ENCODE measurements at regions not wholly inside any gene's neighbourhood (a gene's known extent, or its start where the extent isn't known, plus 50 kb on each side); places are given as distances from the start of the nearest gene placed in this dataset.

GRCh38 chr22:48475661-48476345 is 1351.9 kb downstream of the BRD1 start:
- Mint-ChIP-seq H3K36me3 (ENCODE audit: low read depth) (no peaks in the 10 kb centered on the region), H3K9me3 (no peaks in the 10 kb centered on the region), H3K27ac (ENCODE audit: unreplicated experiment) (no peak overlapping the region), H3K27me3 (ENCODE audit: low read depth) (no peaks in the 10 kb centered on the region), H3K4me3 (no peak overlapping the region), H3K4me1 (no peaks in the 10 kb centered on the region)
- TF ChIP-seq CTCF (conservative IDR thresholded peaks at IDR 0.05), result no peak
- DNase-seq (ENCODE audit: low read depth, low spot score), result no peak

GRCh38 chr22:48474881-48475280 is 1352.8 kb downstream of the BRD1 start:
- no peak for DNase-seq (ENCODE audit: low read depth, low spot score)

GRCh38 chr22:48473202-48473601 is 1354.5 kb downstream of the BRD1 start:
- no peak for TF ChIP-seq CTCF (conservative IDR thresholded peaks at IDR 0.05)
- Mint-ChIP-seq H3K36me3 (ENCODE audit: low read depth) (no peaks in the 10 kb centered on the region), H3K9me3 (no peaks in the 10 kb centered on the region)

More at GRCh38 chr22:48474881-48475280, 1352.8 kb downstream of the BRD1 start:
- H3K36me3 Mint-ChIP-seq (ENCODE audit: low read depth), result no peaks in the 10 kb centered on the region
- H3K4me3 Mint-ChIP-seq, result no peak overlapping the region
- H3K27ac Mint-ChIP-seq (ENCODE audit: unreplicated experiment), result no peak overlapping the region
- H3K27me3 Mint-ChIP-seq (ENCODE audit: low read depth), result no peaks in the 10 kb centered on the region
- TF ChIP-seq CTCF (conservative IDR thresholded peaks at IDR 0.05), result no peak
- no peaks in the 10 kb centered on the region for H3K4me1 Mint-ChIP-seq
- no peaks in the 10 kb centered on the region for H3K9me3 Mint-ChIP-seq

GRCh38 chr22:48464246-48464645 is 1363.4 kb downstream of the BRD1 start:
- TF ChIP-seq CTCF (conservative IDR thresholded peaks at IDR 0.05), result no peak
- peaks cover 13% of the 10 kb centered on the region for H3K27me3 Mint-ChIP-seq (ENCODE audit: low read depth)
- no peaks in the 10 kb centered on the region for H3K4me1 Mint-ChIP-seq
- H3K9me3 Mint-ChIP-seq, result no peaks in the 10 kb centered on the region
- H3K4me3 Mint-ChIP-seq, result no peak overlapping the region
- no peak overlapping the region for H3K27ac Mint-ChIP-seq (ENCODE audit: unreplicated experiment)
- no peaks in the 10 kb centered on the region for H3K36me3 Mint-ChIP-seq (ENCODE audit: low read depth)
- DNase-seq (ENCODE audit: low read depth, low spot score), result no peak

More at GRCh38 chr22:48473202-48473601, 1354.5 kb downstream of the BRD1 start:
- H3K27ac Mint-ChIP-seq (ENCODE audit: unreplicated experiment), result no peak overlapping the region
- DNase-seq (ENCODE audit: low read depth, low spot score), result no peak
- H3K4me3 Mint-ChIP-seq, result no peak overlapping the region
- H3K4me1 Mint-ChIP-seq, result no peaks in the 10 kb centered on the region
- no peaks in the 10 kb centered on the region for H3K27me3 Mint-ChIP-seq (ENCODE audit: low read depth)

GRCh38 chr22:48459859-48460823 is 1367.5 kb downstream of the BRD1 start:
- Mint-ChIP-seq H3K36me3 (ENCODE audit: low read depth) (no peaks in the 10 kb centered on the region), H3K27me3 (ENCODE audit: low read depth) (peaks cover 23% of the 10 kb centered on the region), H3K4me1 (peaks cover 10% of the 10 kb centered on the region), H3K9me3 (no peaks in the 10 kb centered on the region), H3K27ac (ENCODE audit: unreplicated experiment) (no peak overlapping the region), H3K4me3 (no peak overlapping the region)
- no peak for TF ChIP-seq CTCF (conservative IDR thresholded peaks at IDR 0.05)
- DNase-seq (ENCODE audit: low read depth, low spot score), result no peak

Data from neural crest cell (in vitro differentiated cells).